Tibial artery (tissue), 4 donors: ENCODE measurements at regions not wholly inside any gene's neighbourhood (a gene's known extent, or its start where the extent isn't known, plus 50 kb on each side); places are given as distances from the start of the nearest gene placed in this dataset.

Experiments used
- DNase-seq, 2 donors: peaks; one replicate each; pipeline ENCODE4 v3.0.0-alpha.2; 2019
- H3K27ac ChIP-seq, 2 donors: fragments of 200-600 bp; sonication (generic) in 1 of 2; 1 replicate in 1 of 2; 2 replicates in 1 of 2; pipeline ENCODE4 v1.5.1; 2018 to 2019; ENCODE audit warnings: mild to moderate bottlenecking in 1 of 2
- H3K27me3 ChIP-seq, 2 donors: fragments of 200-600 bp; sonication (generic) in 1 of 2; one replicate each; pipeline versions ENCODE4 v1.5.1 to v1.6.0; 2016 to 2019
- H3K36me3 ChIP-seq, 3 donors: fragments of 200-600 bp; sonication (generic) in 2 of 3; one replicate each; pipeline ENCODE4 v1.5.1; 2016 to 2019; ENCODE audit warnings: mild to moderate bottlenecking in 2 of 3
- H3K4me1 ChIP-seq, 4 donors: fragments of 200-600 bp; sonication (generic) in 2 of 4; 1 replicate in 3 of 4; 2 replicates in 1 of 4; pipeline ENCODE4 v1.5.1; 2016 to 2019
- H3K4me3 ChIP-seq, 2 donors: fragments of 200-600 bp; sonication (generic) in 1 of 2; 1 replicate in 1 of 2; 2 replicates in 1 of 2; pipeline ENCODE4 v1.5.1; 2018 to 2019; ENCODE audit warnings: mild to moderate bottlenecking in 2 of 2
- H3K9me3 ChIP-seq, 3 donors: fragments of 200-600 bp; sonication (generic) in 1 of 3; one replicate each; pipeline ENCODE4 v1.5.1; 2016 to 2019
- CTCF ChIP-seq, 2 experiments: fragments of 200-600 bp in 1 of 2; fragments of 450-650 bp in 1 of 2; IDR thresholded peaks; one replicate each; pipeline ENCODE4 v1.5.1; 2017 to 2019; ENCODE audit warnings: antibody characterized with exemption in 2 of 2, mild to moderate bottlenecking in 1 of 2, moderate library complexity in 1 of 2
- intact Hi-C: fragments of 100-400 bp; cut with DNase I; formaldehyde crosslinking; loops from one replicate; pipeline ENCODE4 v1.15.0; 2023; ENCODE audit warnings: low total_unique reads

DNA sequence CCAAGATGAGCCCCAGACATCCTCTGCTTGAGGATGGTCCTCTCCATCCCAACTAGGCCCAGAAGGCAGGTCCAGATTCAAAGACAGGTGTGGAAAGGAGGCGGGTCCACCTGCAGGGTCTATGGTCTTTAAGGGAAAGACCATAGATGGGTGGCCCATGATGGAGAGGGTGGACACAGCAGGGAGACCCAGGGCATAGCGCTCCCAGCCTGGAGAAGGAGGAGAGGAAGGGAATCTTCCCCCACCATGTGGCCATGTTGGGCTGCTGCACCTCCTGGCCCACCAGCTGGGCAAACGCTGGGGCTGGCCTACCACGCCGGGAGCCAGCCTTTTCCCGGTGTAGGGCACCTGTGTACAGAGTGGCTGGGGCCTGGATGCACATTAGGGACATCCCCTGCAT lies 265.2 kb upstream of the TLE3 start:
- DNase-seq, result peak in 1 of 2 donors; percentile 63
- H3K27me3 ChIP-seq, result peaks cover 0 to 2% of the 10 kb centered on the region in 2 donors
- H3K36me3 ChIP-seq, result no peaks in the 10 kb centered on the region
- peak; percentile 65 to 69 for TF ChIP-seq CTCF (IDR thresholded peaks at IDR 0.05)
- no peaks in the 10 kb centered on the region for H3K4me1 ChIP-seq
- H3K9me3 ChIP-seq, result no peaks in the 10 kb centered on the region
- intact Hi-C loops, result loop anchor here (10.0 kb wide), 1 partner anchor 638 kb away; no protein-coding TSS in a partner anchor
- no peak overlapping the region for H3K4me3 ChIP-seq
- no peak overlapping the region for H3K27ac ChIP-seq

GRCh38 chr15:70362350-70362749 lies 264.6 kb upstream of the TLE3 start:
- no peak for DNase-seq
- no peak overlapping the region for H3K4me3 ChIP-seq
- no peaks in the 10 kb centered on the region for H3K36me3 ChIP-seq
- H3K9me3 ChIP-seq, result no peaks in the 10 kb centered on the region
- H3K4me1 ChIP-seq, result no peaks in the 10 kb centered on the region
- H3K27me3 ChIP-seq, result peaks cover 0 to 2% of the 10 kb centered on the region in 2 donors
- no peak overlapping the region for H3K27ac ChIP-seq
- intact Hi-C loops, result loop anchor here (10.0 kb wide), 1 partner anchor 638 kb away; no protein-coding TSS in a partner anchor
- TF ChIP-seq CTCF (IDR thresholded peaks at IDR 0.05), result no peak

- TF ChIP-seq CTCF (IDR thresholded peaks at IDR 0.05), result no peak
- Histone ChIP-seq H3K4me3 (no peak overlapping the region), H3K36me3 (no peaks in the 10 kb centered on the region), H3K27me3 (peaks cover 0 to 6% of the 10 kb centered on the region in 2 donors), H3K27ac (no peak overlapping the region), H3K9me3 (no peaks in the 10 kb centered on the region), H3K4me1 (no peaks in the 10 kb centered on the region)
- no peak for DNase-seq
- intact Hi-C loops, result loop anchor here (10.0 kb wide), 1 partner anchor 637 kb away; no protein-coding TSS in a partner anchor
Observed at GRCh38 chr15:70361891-70362290, 264.2 kb upstream of the TLE3 start.

GRCh38 chr15:70361106-70361505 lies 263.4 kb upstream of the TLE3 start:
- TF ChIP-seq CTCF (IDR thresholded peaks at IDR 0.05), result no peak
- Histone ChIP-seq H3K4me3 (no peak overlapping the region), H3K36me3 (no peaks in the 10 kb centered on the region), H3K27ac (no peak overlapping the region), H3K27me3 (peaks cover 0 to 6% of the 10 kb centered on the region in 2 donors), H3K9me3 (no peaks in the 10 kb centered on the region), H3K4me1 (no peaks in the 10 kb centered on the region)
- intact Hi-C loops, result loop anchor here (10.0 kb wide), 1 partner anchor 636 kb away; no protein-coding TSS in a partner anchor
- DNase-seq, result no peak

DNA sequence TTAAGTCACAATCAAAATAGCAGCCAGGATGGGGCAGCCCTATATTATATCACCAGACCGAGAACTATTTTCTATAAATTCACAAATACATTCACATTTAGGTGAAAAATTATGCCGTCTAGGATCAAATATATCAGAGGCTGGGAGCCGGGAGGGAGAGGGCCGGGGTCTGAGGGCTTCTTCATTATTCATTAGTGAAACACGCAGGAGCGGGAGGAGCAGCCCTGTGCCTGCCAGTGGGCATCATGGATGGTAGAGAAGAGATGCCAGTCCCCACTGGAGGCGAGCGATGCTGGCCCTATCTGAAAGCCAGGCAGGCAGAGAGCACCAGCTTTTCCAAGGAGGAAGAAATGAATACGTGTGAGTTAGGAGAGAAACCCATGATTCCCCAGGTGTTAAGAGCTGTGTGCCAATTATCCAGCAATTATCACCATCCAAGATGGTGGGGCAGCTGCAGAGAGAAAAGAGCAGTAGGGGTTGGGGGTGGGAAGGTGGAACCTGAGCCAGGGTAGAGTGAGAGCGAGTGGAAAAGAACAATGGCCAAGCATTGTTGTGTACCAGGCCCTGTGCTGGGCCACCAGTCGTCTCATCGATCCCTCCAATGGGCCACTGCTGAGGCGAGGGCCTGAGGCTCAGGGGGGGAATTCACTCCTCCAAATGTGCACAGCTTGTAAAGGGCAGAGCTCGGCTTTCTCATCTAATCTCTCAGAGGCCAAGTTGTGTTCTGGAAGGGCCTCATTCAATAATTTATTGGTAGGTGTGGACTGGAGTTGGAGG lies 261.3 kb upstream of the TLE3 start:
- intact Hi-C loops, result no loop called here
- no peak for TF ChIP-seq CTCF (IDR thresholded peaks at IDR 0.05)
- H3K27ac ChIP-seq, result no peak overlapping the region
- no peaks in the 10 kb centered on the region for H3K9me3 ChIP-seq
- peaks cover 0 to 6% of the 10 kb centered on the region in 2 donors for H3K27me3 ChIP-seq
- H3K4me3 ChIP-seq, result no peak overlapping the region
- H3K4me1 ChIP-seq, result no peaks in the 10 kb centered on the region
- no peaks in the 10 kb centered on the region for H3K36me3 ChIP-seq
- no peak for DNase-seq
